ENCODE measurements at regions not wholly inside any gene's neighbourhood (a gene's known extent, or its start where the extent isn't known, plus 50 kb on each side); places are given as distances from the start of the nearest gene placed in this dataset.

DNA sequence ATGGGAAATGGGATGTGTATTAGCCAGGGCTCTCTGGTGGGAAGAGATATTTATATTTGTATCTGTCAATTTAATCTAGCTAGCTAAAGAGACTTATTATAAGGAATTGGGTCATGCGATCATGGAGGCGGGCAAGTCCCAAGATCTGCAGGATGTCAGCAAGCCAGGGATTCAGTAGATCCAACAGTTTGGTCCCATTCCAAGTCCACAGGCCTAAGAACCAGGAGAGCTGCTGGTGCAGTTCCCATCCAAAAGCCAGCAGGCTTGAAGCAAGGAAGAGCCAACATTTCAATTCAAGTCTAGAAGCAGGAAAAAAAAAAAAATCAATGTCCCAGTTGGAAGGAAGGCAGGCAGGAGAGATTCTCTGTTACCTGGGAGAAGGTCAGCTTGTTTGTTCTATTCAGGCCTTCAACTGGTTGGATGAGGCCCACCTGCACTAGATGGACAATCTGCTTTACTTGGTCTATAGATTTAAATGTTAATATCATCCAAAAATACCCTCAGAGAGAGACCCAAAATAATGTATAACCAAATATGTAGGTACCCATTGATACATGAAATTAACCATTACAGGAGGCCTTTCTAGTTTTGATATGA is 60.7 kb upstream of the BCAT1 start:
- no peak for TF ChIP-seq CTCF (IDR thresholded peaks at IDR 0.05; ENCODE audit: insufficient read depth, missing control alignments)
- DNase-seq (ENCODE audit: insufficient read length, low spot score) (no peak), FAIRE-seq (no peak)

GRCh38 chr12:25005376-25005775 is 56.5 kb upstream of the BCAT1 start:
- FAIRE-seq: no peak
- no peak for DNase-seq (ENCODE audit: insufficient read length, low spot score)
- TF ChIP-seq CTCF (IDR thresholded peaks at IDR 0.05; ENCODE audit: insufficient read depth, missing control alignments): no peak

GRCh38 chr12:25004447-25004846 is 55.5 kb upstream of the BCAT1 start:
- FAIRE-seq (no peak), DNase-seq (ENCODE audit: insufficient read length, low spot score) (no peak)
- no peak for TF ChIP-seq CTCF (IDR thresholded peaks at IDR 0.05; ENCODE audit: insufficient read depth, missing control alignments)

DNA sequence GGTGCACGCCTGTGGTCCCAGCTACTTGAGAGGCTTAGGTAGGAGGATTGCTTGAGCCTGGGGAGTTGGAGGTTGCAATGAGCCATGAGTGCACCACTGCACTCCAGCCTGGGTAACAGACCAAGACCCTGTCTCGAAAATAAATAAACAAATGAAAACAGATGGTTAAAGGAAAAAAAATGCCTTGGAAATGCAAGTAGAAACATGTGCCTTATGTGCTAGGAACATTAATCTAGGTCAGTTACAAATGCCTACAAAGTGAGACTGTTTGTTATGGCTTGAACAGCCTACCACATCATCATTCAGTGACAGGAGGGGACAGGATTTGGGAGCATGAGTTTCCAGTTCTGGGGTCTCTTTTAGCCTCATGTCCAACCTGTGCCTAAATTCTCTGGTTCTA is 52.4 kb upstream of the BCAT1 start:
- FAIRE-seq: peak; percentile 82
- no peak for TF ChIP-seq CTCF (IDR thresholded peaks at IDR 0.05; ENCODE audit: insufficient read depth, missing control alignments)
- DNase-seq (ENCODE audit: insufficient read length, low spot score): no peak

All from D721Med (cell line).